Panc1 (cell line): ENCODE measurements at regions not wholly inside any gene's neighbourhood (a gene's known extent, or its start where the extent isn't known, plus 50 kb on each side); places are given as distances from the start of the nearest gene placed in this dataset.

Source experiments
- CTCF ChIP-seq: fragments of 450-650 bp; IDR thresholded peaks from 2 replicates; pipeline ENCODE4 v1.5.1; 2017; ENCODE audit warnings: mild to moderate bottlenecking
- POLR2AphosphoS5 ChIP-seq: IDR thresholded peaks from 2 replicates; pipeline ENCODE4 v1.6.1; 2012; ENCODE audit warnings: mild to moderate bottlenecking, low read depth, low read length, moderate library complexity
- REST ChIP-seq, 2 experiments: IDR thresholded peaks; 2 replicates each; pipeline ENCODE4 v1.6.1; 2011 to 2012; ENCODE audit warnings: low read depth in 2 of 2, control low read depth in 1 of 2, low read length in 1 of 2, mild to moderate bottlenecking in 1 of 2, moderate library complexity in 1 of 2; ENCODE audit not compliant: insufficient read depth in 1 of 2
- SIN3A ChIP-seq: IDR thresholded peaks from 2 replicates; pipeline ENCODE4 v1.6.1; 2012; ENCODE audit warnings: low read depth, mild to moderate bottlenecking, low read length, moderate library complexity, borderline replicate concordance; ENCODE audit not compliant: insufficient read depth
- TCF7L2 ChIP-seq: IDR thresholded peaks from 2 replicates; pipeline ENCODE4 v1.6.1; 2011; ENCODE audit warnings: mild to moderate bottlenecking, low read depth, low read length, inconsistent platforms

- TF ChIP-seq CTCF = no peak
- TF ChIP-seq REST (IDR thresholded peaks at IDR 0.05; ENCODE audit: insufficient read depth in 1 of 2, low read depth in 2 of 2, low read length in 1 of 2) = no peak
- TF ChIP-seq POLR2AphosphoS5 = no peak
- no peak for TF ChIP-seq TCF7L2
- TF ChIP-seq SIN3A = no peak
Measured at GRCh38 chr10:25695586-25695985, 238.4 kb upstream of the MYO3A start.
